ENCODE measurements at regions not wholly inside any gene's neighbourhood (a gene's known extent, or its start where the extent isn't known, plus 50 kb on each side); places are given as distances from the start of the nearest gene placed in this dataset.

DNA sequence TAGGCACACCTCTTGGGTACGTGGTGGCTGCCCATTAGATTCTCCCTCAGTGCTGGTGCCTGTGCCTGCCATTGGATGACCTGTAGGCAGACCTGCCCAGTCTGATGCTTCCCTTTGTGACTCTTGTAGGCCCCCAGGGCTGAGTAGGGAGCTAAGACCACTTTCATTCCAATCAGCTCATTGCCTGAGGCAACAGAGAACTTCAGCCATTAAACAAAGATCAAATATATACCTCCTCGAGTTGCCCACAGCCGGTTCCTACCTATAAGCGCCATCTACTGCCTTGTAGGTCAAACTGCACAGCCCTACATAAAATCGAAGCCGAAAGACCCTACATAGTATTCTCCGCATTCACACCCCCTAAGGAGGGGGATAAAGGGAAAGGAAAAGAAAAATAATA, 184.6 kb downstream of the ETAA1 start:
- TF ChIP-seq POLR2AphosphoS5 (IDR thresholded peaks at IDR 0.05; ENCODE audit: insufficient read depth, low read depth, low read length) (no peak), MYC (IDR thresholded peaks at IDR 0.05; ENCODE audit: low read depth, low read length) (no peak), JUN (IDR thresholded peaks at IDR 0.05; ENCODE audit: borderline replicate concordance, insufficient read depth, insufficient read length, low read depth) (no peak)
- TF ChIP-seq, protein P1, sequence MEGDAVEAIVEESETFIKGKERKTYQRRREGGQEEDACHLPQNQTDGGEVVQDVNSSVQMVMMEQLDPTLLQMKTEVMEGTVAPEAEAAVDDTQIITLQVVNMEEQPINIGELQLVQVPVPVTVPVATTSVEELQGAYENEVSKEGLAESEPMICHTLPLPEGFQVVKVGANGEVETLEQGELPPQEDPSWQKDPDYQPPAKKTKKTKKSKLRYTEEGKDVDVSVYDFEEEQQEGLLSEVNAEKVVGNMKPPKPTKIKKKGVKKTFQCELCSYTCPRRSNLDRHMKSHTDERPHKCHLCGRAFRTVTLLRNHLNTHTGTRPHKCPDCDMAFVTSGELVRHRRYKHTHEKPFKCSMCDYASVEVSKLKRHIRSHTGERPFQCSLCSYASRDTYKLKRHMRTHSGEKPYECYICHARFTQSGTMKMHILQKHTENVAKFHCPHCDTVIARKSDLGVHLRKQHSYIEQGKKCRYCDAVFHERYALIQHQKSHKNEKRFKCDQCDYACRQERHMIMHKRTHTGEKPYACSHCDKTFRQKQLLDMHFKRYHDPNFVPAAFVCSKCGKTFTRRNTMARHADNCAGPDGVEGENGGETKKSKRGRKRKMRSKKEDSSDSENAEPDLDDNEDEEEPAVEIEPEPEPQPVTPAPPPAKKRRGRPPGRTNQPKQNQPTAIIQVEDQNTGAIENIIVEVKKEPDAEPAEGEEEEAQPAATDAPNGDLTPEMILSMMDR (IDR thresholded peaks at IDR 0.05; ENCODE audit: extremely low read depth in 1 of 2, insufficient read depth in 1 of 2, low read depth in 1 of 2, low read length in 2 of 2): peak; percentile 29
- peak; percentile 15 for FAIRE-seq
- POLR2A ChIA-PET: no interaction called here

GRCh38 chr2:67583185-67583584, 186.1 kb downstream of the ETAA1 start:
- H3K79me2 ChIP-seq (ENCODE audit: control insufficient read depth, insufficient read depth, low read length): no peaks in the 10 kb centered on the region
- H4K20me1 ChIP-seq (replicated peaks; ENCODE audit: control insufficient read depth, extremely low read depth, insufficient read depth, low read length): no peaks in the 10 kb centered on the region
- H3K36me3 ChIP-seq (ENCODE audit: control insufficient read depth in 2 of 2, extremely low read depth in 1 of 2, insufficient read depth in 2 of 2, low read length in 2 of 2): no peaks in the 10 kb centered on the region
- intact Hi-C loops (cut with micrococcal nuclease) (loop anchor here (5.0 kb wide), 1 partner anchor 259 kb away; no protein-coding TSS in a partner anchor), dilution Hi-C loops (cut with MboI; ENCODE audit: extremely low pct_ligation_motif_present, low sequenced_read_pairs) (no loop called here)
- ChIA-PET POLR2A (no interaction called here), CTCF (interaction anchor here (1.0 kb wide), 1 partner anchor 257 kb away, joined by 3 read pairs; no protein-coding TSS in a partner anchor)
- H3K27me3 ChIP-seq (ENCODE audit: control insufficient read depth in 2 of 2, insufficient read depth in 2 of 2, low read length in 2 of 2): no peaks in the 10 kb centered on the region
- no TSS peak for BruUV-seq (replicated peaks)
- no peaks in the 10 kb centered on the region for H3K4me1 ChIP-seq (ENCODE audit: control insufficient read depth, extremely low read depth, insufficient read depth, low read length)
- H3K27ac ChIP-seq (ENCODE audit: insufficient read depth, low read depth, low read length): no peak overlapping the region
- H3K4me2 ChIP-seq (ENCODE audit: insufficient read depth, low read length): no peak overlapping the region
- no peak for TF ChIP-seq POLR2AphosphoS5 (IDR thresholded peaks at IDR 0.05; ENCODE audit: insufficient read depth, low read depth, low read length)
- TF ChIP-seq MAX (IDR thresholded peaks at IDR 0.05; ENCODE audit: insufficient read depth, insufficient read length): no peak
- no peak for TF ChIP-seq EZH2 (IDR thresholded peaks at IDR 0.05; ENCODE audit: borderline replicate concordance, low read depth, low read length, severe bottlenecking)
- TF ChIP-seq JUN (IDR thresholded peaks at IDR 0.05; ENCODE audit: borderline replicate concordance, insufficient read depth, insufficient read length, low read depth): no peak
- no peak for TF ChIP-seq POLR2A (IDR thresholded peaks at IDR 0.05; ENCODE audit: low read depth, low read length)
- TF ChIP-seq, protein P1 (IDR thresholded peaks at IDR 0.05; ENCODE audit: extremely low read depth in 1 of 2, insufficient read depth in 1 of 2, low read depth in 1 of 2, low read length in 2 of 2): no peak
- no peak for TF ChIP-seq MYC (IDR thresholded peaks at IDR 0.05; ENCODE audit: low read depth, low read length)
- FAIRE-seq: no peak
- H2AFZ ChIP-seq (ENCODE audit: low read depth, low read length): no peak overlapping the region
- H3K9ac ChIP-seq (replicated peaks; ENCODE audit: extremely low read depth, insufficient read depth, low read length): no peak overlapping the region
- no peaks in the 10 kb centered on the region for H3K9me3 ChIP-seq (replicated peaks; ENCODE audit: control insufficient read depth, insufficient read depth, low read length)
- no peak overlapping the region for H3K4me3 ChIP-seq (replicated peaks in 1 of 3; ENCODE audit: insufficient read depth in 1 of 3, low read depth in 1 of 3, low read length in 3 of 3)
- no peak for DNase-seq (ENCODE audit: low read depth, low spot score)
- H3K9me1 ChIP-seq (replicated peaks; ENCODE audit: control insufficient read depth, extremely low read depth, insufficient read depth, low read length): no peaks in the 10 kb centered on the region

More for the DNA sequence above, 184.6 kb downstream of the ETAA1 start:
- Histone ChIP-seq H3K9me1 (replicated peaks; ENCODE audit: control insufficient read depth, extremely low read depth, insufficient read depth, low read length) (no peaks in the 10 kb centered on the region), H3K4me3 (replicated peaks in 1 of 3; ENCODE audit: insufficient read depth in 1 of 3, low read depth in 1 of 3, low read length in 3 of 3) (no peak overlapping the region), H3K36me3 (ENCODE audit: control insufficient read depth in 2 of 2, extremely low read depth in 1 of 2, insufficient read depth in 2 of 2, low read length in 2 of 2) (no peaks in the 10 kb centered on the region), H3K9ac (replicated peaks; ENCODE audit: extremely low read depth, insufficient read depth, low read length) (no peak overlapping the region), H4K20me1 (replicated peaks; ENCODE audit: control insufficient read depth, extremely low read depth, insufficient read depth, low read length) (no peaks in the 10 kb centered on the region), H3K9me3 (replicated peaks; ENCODE audit: control insufficient read depth, insufficient read depth, low read length) (no peaks in the 10 kb centered on the region), H3K4me1 (ENCODE audit: control insufficient read depth, extremely low read depth, insufficient read depth, low read length) (no peaks in the 10 kb centered on the region), H3K79me2 (ENCODE audit: control insufficient read depth, insufficient read depth, low read length) (no peaks in the 10 kb centered on the region), H2AFZ (ENCODE audit: low read depth, low read length) (peak overlapping the region; percentile 12), H3K4me2 (ENCODE audit: insufficient read depth, low read length) (no peak overlapping the region), H3K27ac (ENCODE audit: insufficient read depth, low read depth, low read length) (no peak overlapping the region), H3K27me3 (ENCODE audit: control insufficient read depth in 2 of 2, insufficient read depth in 2 of 2, low read length in 2 of 2) (no peaks in the 10 kb centered on the region)
- no TSS peak for BruUV-seq (replicated peaks)
- DNase-seq (ENCODE audit: low read depth, low spot score): no peak
- dilution Hi-C loops (cut with MboI; ENCODE audit: extremely low pct_ligation_motif_present, low sequenced_read_pairs) (no loop called here), intact Hi-C loops (cut with micrococcal nuclease) (loop anchor here (5.0 kb wide), 1 partner anchor 261 kb away; no protein-coding TSS in a partner anchor)
- CTCF ChIA-PET: interaction anchor here (0.6 to 1.2 kb wide), 6 partner anchors 14 to 599 kb away, joined by 3 to 7 read pairs (median 3); no protein-coding TSS in a partner anchor
